Ishikawa (cell line): ENCODE measurements at regions not wholly inside any gene's neighbourhood (a gene's known extent, or its start where the extent isn't known, plus 50 kb on each side); places are given as distances from the start of the nearest gene placed in this dataset.

ENCODE experiments used
- CEBPB ChIP-seq: IDR thresholded peaks from 2 replicates; pipeline ENCODE4 v1.6.1; 2012
- CREB1 ChIP-seq: IDR thresholded peaks from 2 replicates; pipeline ENCODE4 v1.6.1; 2012; ENCODE audit warnings: low read depth
- EGR1 ChIP-seq: IDR thresholded peaks from 2 replicates; pipeline ENCODE4 v1.6.1; 2012
- EP300 ChIP-seq: IDR thresholded peaks from 2 replicates; pipeline ENCODE4 v1.6.1; 2012; ENCODE audit warnings: borderline replicate concordance
- FOXM1 ChIP-seq: IDR thresholded peaks from 2 replicates; pipeline ENCODE4 v1.6.1; 2012; ENCODE audit warnings: low read depth, borderline replicate concordance
- MAX ChIP-seq: IDR thresholded peaks from 2 replicates; pipeline ENCODE4 v1.6.1; 2012
- NFIC ChIP-seq: IDR thresholded peaks from 2 replicates; pipeline ENCODE4 v1.6.1; 2012
- RAD21 ChIP-seq: IDR thresholded peaks from 2 replicates; pipeline ENCODE4 v1.6.1; 2012; ENCODE audit warnings: low read depth
- REST ChIP-seq: IDR thresholded peaks from 2 replicates; pipeline ENCODE4 v1.6.1; 2012; ENCODE audit warnings: low read depth, mild to moderate bottlenecking
- TAF1 ChIP-seq: IDR thresholded peaks from 2 replicates; pipeline ENCODE4 v1.6.1; 2012; ENCODE audit warnings: low read depth, mild to moderate bottlenecking
- TCF12 ChIP-seq: IDR thresholded peaks from 2 replicates; pipeline ENCODE4 v1.6.1; 2012; ENCODE audit warnings: low read depth
- TEAD4 ChIP-seq: IDR thresholded peaks from 2 replicates; pipeline ENCODE4 v1.6.1; 2012
- USF1 ChIP-seq: IDR thresholded peaks from 2 replicates; pipeline ENCODE4 v1.6.1; 2012
- YY1 ChIP-seq: IDR thresholded peaks from 2 replicates; pipeline ENCODE4 v1.6.1; 2012; ENCODE audit warnings: low read depth
- ZBTB7A ChIP-seq: IDR thresholded peaks from 2 replicates; pipeline ENCODE4 v1.6.1; 2012; ENCODE audit warnings: low read depth

- TF ChIP-seq MAX: no peak
Measured at GRCh38 chr13:59299584-59299983, 864.1 kb downstream of the DIAPH3 start.

GRCh38 chr13:59300355-59301173 lies 863.2 kb downstream of the DIAPH3 start:
- no peak for TF ChIP-seq USF1
- no peak for TF ChIP-seq TAF1
- TF ChIP-seq ZBTB7A: no peak
- TF ChIP-seq TEAD4: no peak
- no peak for TF ChIP-seq FOXM1
- TF ChIP-seq RAD21: no peak
- TF ChIP-seq CEBPB: no peak
- no peak for TF ChIP-seq NFIC
- no peak for TF ChIP-seq TCF12
- TF ChIP-seq CREB1: no peak
- TF ChIP-seq EGR1: no peak
- TF ChIP-seq YY1: no peak
- TF ChIP-seq REST: no peak
- TF ChIP-seq EP300: no peak
- no peak for TF ChIP-seq MAX

- TF ChIP-seq EGR1: no peak
- TF ChIP-seq REST: no peak
- TF ChIP-seq MAX: no peak
- TF ChIP-seq TCF12: no peak
- TF ChIP-seq NFIC: no peak
Measured at GRCh38 chr13:59301174-59301567, 862.6 kb downstream of the DIAPH3 start.

- TF ChIP-seq ZBTB7A: no peak
- no peak for TF ChIP-seq NFIC
- TF ChIP-seq USF1: no peak
- TF ChIP-seq REST: no peak
- TF ChIP-seq EGR1: no peak
- no peak for TF ChIP-seq CEBPB
- TF ChIP-seq RAD21: no peak
- no peak for TF ChIP-seq TEAD4
- no peak for TF ChIP-seq CREB1
- no peak for TF ChIP-seq TAF1
- no peak for TF ChIP-seq FOXM1
- no peak for TF ChIP-seq YY1
- no peak for TF ChIP-seq MAX
- TF ChIP-seq EP300: no peak
- TF ChIP-seq TCF12: no peak
Measured at GRCh38 chr13:59303433-59303832, 860.3 kb downstream of the DIAPH3 start.
